ENCODE measurements at regions not wholly inside any gene's neighbourhood (a gene's known extent, or its start where the extent isn't known, plus 50 kb on each side); places are given as distances from the start of the nearest gene placed in this dataset.

- 74 to 90% methylated on average over 3 of the region's 3 CpGs for WGBS, 2 donors (ENCODE audit: low coverage in 1 of 2)
- Histone ChIP-seq H3K9me3 (no peaks in the 10 kb centered on the region), H3K27me3 (no peaks in the 10 kb centered on the region), H3K36me3 (no peaks in the 10 kb centered on the region), H3K4me1 (no peaks in the 10 kb centered on the region), H3K4me3 (no peak overlapping the region), H3K27ac (no peak overlapping the region)
- no peak for TF ChIP-seq CTCF (IDR thresholded peaks at IDR 0.05)
- TF ChIP-seq POLR2A (IDR thresholded peaks at IDR 0.05), result no peak
- TF ChIP-seq EP300 (IDR thresholded peaks at IDR 0.05), result no peak
- TF ChIP-seq POLR2AphosphoS5 (IDR thresholded peaks at IDR 0.05), result no peak
- no peak for ATAC-seq
Observed at GRCh38 chr5:89246252-89246651, 363.3 kb upstream of the MEF2C start.

- H3K27ac ChIP-seq, result no peak overlapping the region
- H3K27me3 ChIP-seq, result no peaks in the 10 kb centered on the region
- no peaks in the 10 kb centered on the region for H3K36me3 ChIP-seq
- no peaks in the 10 kb centered on the region for H3K4me1 ChIP-seq
- no peak for TF ChIP-seq CTCF (IDR thresholded peaks at IDR 0.05)
- TF ChIP-seq POLR2A (IDR thresholded peaks at IDR 0.05), result no peak
- no peak for TF ChIP-seq EP300 (IDR thresholded peaks at IDR 0.05)
- no peak for TF ChIP-seq POLR2AphosphoS5 (IDR thresholded peaks at IDR 0.05)
- 78 to 88% methylated on average over 1 of the region's 1 CpG for WGBS, 2 donors (ENCODE audit: low coverage in 1 of 2)
- no peak overlapping the region for H3K4me3 ChIP-seq
- no peaks in the 10 kb centered on the region for H3K9me3 ChIP-seq
- ATAC-seq, result no peak
Observed at GRCh38 chr5:89243611-89244010, 360.6 kb upstream of the MEF2C start.

GRCh38 chr5:89241186-89241585 is 358.2 kb upstream of the MEF2C start:
- Histone ChIP-seq H3K27me3 (no peaks in the 10 kb centered on the region), H3K9me3 (no peaks in the 10 kb centered on the region), H3K4me1 (no peaks in the 10 kb centered on the region), H3K36me3 (no peaks in the 10 kb centered on the region), H3K4me3 (no peak overlapping the region), H3K27ac (no peak overlapping the region)
- no peak for ATAC-seq
- TF ChIP-seq EP300 (IDR thresholded peaks at IDR 0.05) (no peak), CTCF (IDR thresholded peaks at IDR 0.05) (no peak), POLR2AphosphoS5 (IDR thresholded peaks at IDR 0.05) (no peak), POLR2A (IDR thresholded peaks at IDR 0.05) (no peak)

GRCh38 chr5:89236900-89237299 is 353.9 kb upstream of the MEF2C start:
- Histone ChIP-seq H3K4me1 (peaks cover 0 to 11% (median 3%) of the 10 kb centered on the region in 3 donors), H3K27me3 (no peaks in the 10 kb centered on the region), H3K4me3 (no peak overlapping the region), H3K36me3 (no peaks in the 10 kb centered on the region), H3K27ac (no peak overlapping the region), H3K9me3 (no peaks in the 10 kb centered on the region)
- TF ChIP-seq CTCF (IDR thresholded peaks at IDR 0.05) (no peak), EP300 (IDR thresholded peaks at IDR 0.05) (no peak), POLR2A (IDR thresholded peaks at IDR 0.05) (no peak), POLR2AphosphoS5 (IDR thresholded peaks at IDR 0.05) (no peak)
- 23 to 24% methylated on average over 1 of the region's 1 CpG for WGBS, 2 donors (ENCODE audit: low coverage in 1 of 2)
- no peak for ATAC-seq

- Histone ChIP-seq H3K4me3 (no peak overlapping the region), H3K36me3 (no peaks in the 10 kb centered on the region), H3K27ac (no peak overlapping the region), H3K27me3 (no peaks in the 10 kb centered on the region), H3K4me1 (peaks cover 0 to 11% (median 3%) of the 10 kb centered on the region in 3 donors), H3K9me3 (no peaks in the 10 kb centered on the region)
- TF ChIP-seq POLR2AphosphoS5 (IDR thresholded peaks at IDR 0.05) (no peak), EP300 (IDR thresholded peaks at IDR 0.05) (no peak), CTCF (IDR thresholded peaks at IDR 0.05) (no peak), POLR2A (IDR thresholded peaks at IDR 0.05) (no peak)
- no peak for ATAC-seq
Observed at GRCh38 chr5:89233462-89233861, 350.5 kb upstream of the MEF2C start.
